ENCODE measurements at regions not wholly inside any gene's neighbourhood (a gene's known extent, or its start where the extent isn't known, plus 50 kb on each side); places are given as distances from the start of the nearest gene placed in this dataset.

GRCh38 chr10:61822096-61822495 lies 79.4 kb upstream of the ARID5B start:
- H3K9me2 ChIP-seq (ENCODE audit: low read depth, low read length) = no peaks in the 10 kb centered on the region
- H3K79me2 ChIP-seq (ENCODE audit: insufficient read depth, low read length) = no peaks in the 10 kb centered on the region
- H3K9ac ChIP-seq (ENCODE audit: low read length) = no peak overlapping the region
- no peaks in the 10 kb centered on the region for H3F3A ChIP-seq (ENCODE audit: insufficient read depth, low read length)
- H3K4me3 ChIP-seq (ENCODE audit: low read depth, low read length, poor library complexity, severe bottlenecking) = no peak overlapping the region
- no peaks in the 10 kb centered on the region for H3K27me3 ChIP-seq (ENCODE audit: insufficient read depth, low read length)
- H2AFZ ChIP-seq (ENCODE audit: low read length) = no peak overlapping the region
- no peaks in the 10 kb centered on the region for H4K20me1 ChIP-seq (ENCODE audit: insufficient read depth, low read length)
- H3K9me3 ChIP-seq (ENCODE audit: low read length) = no peaks in the 10 kb centered on the region
- no peaks in the 10 kb centered on the region for H3K36me3 ChIP-seq (ENCODE audit: insufficient read depth, low read length)
- H3K4me2 ChIP-seq (ENCODE audit: low read length) = no peak overlapping the region
- no peak overlapping the region for H3K27ac ChIP-seq (ENCODE audit: low read depth, low read length, poor library complexity, severe bottlenecking)
- H3K4me1 ChIP-seq (ENCODE audit: insufficient read depth, low read length, severe bottlenecking) = no peaks in the 10 kb centered on the region
- TF ChIP-seq EZH2 (IDR thresholded peaks at IDR 0.05; ENCODE audit: borderline replicate concordance, low read length) = no peak
- no peak for TF ChIP-seq CTCF (IDR thresholded peaks at IDR 0.05; ENCODE audit: low read length)

DNA sequence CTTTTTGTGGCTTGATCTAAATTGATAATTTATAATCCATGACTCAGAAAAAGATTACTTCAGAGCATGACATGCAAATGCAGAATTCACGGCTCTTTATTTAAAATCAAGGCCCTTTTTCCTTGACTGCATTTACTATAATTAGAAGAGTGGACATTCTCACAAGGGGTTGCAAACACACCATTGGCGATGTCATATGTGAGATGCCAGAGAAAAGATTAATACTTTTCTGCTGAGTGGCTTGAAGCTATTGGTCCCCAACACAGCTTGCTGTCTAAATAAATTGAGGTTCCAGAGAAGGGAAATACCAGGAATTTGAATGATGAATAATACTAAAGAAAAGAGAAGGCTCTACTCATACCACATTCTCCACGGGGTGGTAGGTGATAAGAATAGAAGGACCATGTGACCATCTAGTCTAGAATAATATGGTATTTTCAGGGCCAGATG lies 78.7 kb upstream of the ARID5B start:
- Histone ChIP-seq H3K27ac (ENCODE audit: low read depth, low read length, poor library complexity, severe bottlenecking) (no peak overlapping the region), H3K9me3 (ENCODE audit: low read length) (no peaks in the 10 kb centered on the region), H3K9me2 (ENCODE audit: low read depth, low read length) (no peaks in the 10 kb centered on the region), H3F3A (ENCODE audit: insufficient read depth, low read length) (no peaks in the 10 kb centered on the region), H3K4me1 (ENCODE audit: insufficient read depth, low read length, severe bottlenecking) (no peaks in the 10 kb centered on the region), H3K27me3 (ENCODE audit: insufficient read depth, low read length) (no peaks in the 10 kb centered on the region), H4K20me1 (ENCODE audit: insufficient read depth, low read length) (no peaks in the 10 kb centered on the region), H3K4me3 (ENCODE audit: low read depth, low read length, poor library complexity, severe bottlenecking) (no peak overlapping the region), H3K9ac (ENCODE audit: low read length) (no peak overlapping the region), H3K36me3 (ENCODE audit: insufficient read depth, low read length) (no peaks in the 10 kb centered on the region), H3K79me2 (ENCODE audit: insufficient read depth, low read length) (no peaks in the 10 kb centered on the region), H2AFZ (ENCODE audit: low read length) (no peak overlapping the region), H3K4me2 (ENCODE audit: low read length) (no peak overlapping the region)
- TF ChIP-seq EZH2 (IDR thresholded peaks at IDR 0.05; ENCODE audit: borderline replicate concordance, low read length) = no peak
- no peak for TF ChIP-seq CTCF (IDR thresholded peaks at IDR 0.05; ENCODE audit: low read length)

DNA sequence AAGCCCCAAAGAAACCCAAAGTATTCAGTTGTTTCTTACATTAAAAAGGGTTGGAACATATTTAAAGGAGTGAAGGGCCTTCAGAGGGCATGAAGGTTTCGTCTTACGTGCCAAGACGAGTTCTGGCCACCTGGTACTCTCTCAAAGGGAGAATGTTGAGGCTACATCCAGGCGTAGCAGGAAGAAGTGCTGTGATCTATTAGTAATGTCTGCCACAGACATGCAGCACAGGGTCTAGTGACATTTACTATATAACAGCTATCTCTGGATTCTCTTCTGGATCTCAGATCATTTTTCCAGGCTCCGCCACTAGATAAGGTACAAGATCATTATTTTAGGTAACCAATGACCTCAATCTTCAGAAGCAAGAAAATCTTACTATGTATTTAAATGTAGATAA lies 76.5 kb upstream of the ARID5B start:
- Histone ChIP-seq H4K20me1 (ENCODE audit: insufficient read depth, low read length) (no peaks in the 10 kb centered on the region), H3K9ac (ENCODE audit: low read length) (no peak overlapping the region), H3K79me2 (ENCODE audit: insufficient read depth, low read length) (no peaks in the 10 kb centered on the region), H3K9me3 (ENCODE audit: low read length) (no peaks in the 10 kb centered on the region), H3K27me3 (ENCODE audit: insufficient read depth, low read length) (no peaks in the 10 kb centered on the region), H3K9me2 (ENCODE audit: low read depth, low read length) (no peaks in the 10 kb centered on the region), H3K4me1 (ENCODE audit: insufficient read depth, low read length, severe bottlenecking) (no peaks in the 10 kb centered on the region), H2AFZ (ENCODE audit: low read length) (no peak overlapping the region), H3K27ac (ENCODE audit: low read depth, low read length, poor library complexity, severe bottlenecking) (no peak overlapping the region), H3F3A (ENCODE audit: insufficient read depth, low read length) (no peaks in the 10 kb centered on the region), H3K36me3 (ENCODE audit: insufficient read depth, low read length) (no peaks in the 10 kb centered on the region), H3K4me3 (ENCODE audit: low read depth, low read length, poor library complexity, severe bottlenecking) (no peak overlapping the region), H3K4me2 (ENCODE audit: low read length) (no peak overlapping the region)
- TF ChIP-seq CTCF (IDR thresholded peaks at IDR 0.05; ENCODE audit: low read length) (no peak), EZH2 (IDR thresholded peaks at IDR 0.05; ENCODE audit: borderline replicate concordance, low read length) (no peak)
